Embryonic facial prominence (tissue), 1 donor: ENCODE measurements at regions not wholly inside any gene's neighbourhood (a gene's known extent, or its start where the extent isn't known, plus 50 kb on each side); places are given as distances from the start of the nearest gene placed in this dataset.

Experiments
- DNase-seq: peaks from one replicate; pipeline ENCODE4 v3.0.0-alpha.2; 2016; ENCODE audit errors: extremely low spot score

- DNase-seq: no peak
Measured at GRCh38 chr2:8452979-8453903, 228.6 kb upstream of the ID2 start.

- DNase-seq: no peak
Measured at GRCh38 chr2:8453904-8454302, 228.0 kb upstream of the ID2 start.

GRCh38 chr2:8454797-8455196 is 227.1 kb upstream of the ID2 start:
- no peak for DNase-seq

GRCh38 chr2:8455236-8456150 is 226.4 kb upstream of the ID2 start:
- DNase-seq: no peak

- DNase-seq: no peak
Measured at GRCh38 chr2:8456151-8457091, 225.4 kb upstream of the ID2 start.

- DNase-seq: no peak
Measured at GRCh38 chr2:8457092-8457481, 224.8 kb upstream of the ID2 start.

GRCh38 chr2:8457699-8458502 is 224.0 kb upstream of the ID2 start:
- DNase-seq: no peak

GRCh38 chr2:8458503-8459459 is 223.1 kb upstream of the ID2 start:
- no peak for DNase-seq

- no peak for DNase-seq
Measured at GRCh38 chr2:8459474-8459873, 222.4 kb upstream of the ID2 start.

GRCh38 chr2:8461341-8461740 is 220.5 kb upstream of the ID2 start:
- DNase-seq: no peak

- DNase-seq: no peak
Measured at GRCh38 chr2:8462280-8462679, 219.6 kb upstream of the ID2 start.

- DNase-seq: no peak
Measured at GRCh38 chr2:8462899-8463648, 218.8 kb upstream of the ID2 start.

GRCh38 chr2:8465560-8465959 is 216.3 kb upstream of the ID2 start:
- DNase-seq: no peak

GRCh38 chr2:8469709-8470493 is 212.0 kb upstream of the ID2 start:
- no peak for DNase-seq

- no peak for DNase-seq
Measured at GRCh38 chr2:8472545-8473323, 209.1 kb upstream of the ID2 start.

- no peak for DNase-seq
Measured at GRCh38 chr2:8475349-8476031, 206.4 kb upstream of the ID2 start.
